NCI-H146 (cell line): ENCODE measurements at regions not wholly inside any gene's neighbourhood (a gene's known extent, or its start where the extent isn't known, plus 50 kb on each side); places are given as distances from the start of the nearest gene placed in this dataset.

ENCODE experiments used
- DNase-seq: peaks from one replicate; lab custom pipeline; 2025; lab: John Stamatoyannopoulos, UW

- DNase-seq = no peak
Observed at GRCh38 chr6:23417133-23417532, 708.9 kb upstream of the NRSN1 start.

GRCh38 chr6:23418095-23418494, 707.9 kb upstream of the NRSN1 start:
- DNase-seq = no peak

- no peak for DNase-seq
Observed at GRCh38 chr6:23419046-23419445, 707.0 kb upstream of the NRSN1 start.

- no peak for DNase-seq
Observed at GRCh38 chr6:23420659-23421350, 705.2 kb upstream of the NRSN1 start.

GRCh38 chr6:23424584-23424983, 701.4 kb upstream of the NRSN1 start:
- DNase-seq = no peak

DNA sequence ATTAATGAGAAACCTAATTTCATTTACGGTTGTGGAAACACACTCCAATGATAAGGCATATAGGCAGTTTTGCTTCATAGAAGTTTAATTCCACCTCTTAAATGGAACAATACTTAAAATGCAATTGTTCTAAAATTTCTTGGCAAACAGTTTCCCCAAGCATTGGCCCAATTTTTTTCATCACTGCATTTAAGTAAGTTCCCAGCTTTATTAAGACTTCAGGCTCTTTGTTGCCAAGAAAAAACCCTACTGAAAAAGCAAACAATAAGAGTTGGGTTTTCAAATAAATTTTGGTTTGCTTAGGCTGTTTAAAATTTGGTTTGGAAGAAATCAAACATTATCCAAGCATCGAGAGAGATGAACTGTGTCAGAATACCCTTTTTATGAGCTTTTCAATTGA, 690.9 kb upstream of the NRSN1 start:
- no peak for DNase-seq

GRCh38 chr6:23435798-23436197, 690.2 kb upstream of the NRSN1 start:
- DNase-seq = no peak

DNA sequence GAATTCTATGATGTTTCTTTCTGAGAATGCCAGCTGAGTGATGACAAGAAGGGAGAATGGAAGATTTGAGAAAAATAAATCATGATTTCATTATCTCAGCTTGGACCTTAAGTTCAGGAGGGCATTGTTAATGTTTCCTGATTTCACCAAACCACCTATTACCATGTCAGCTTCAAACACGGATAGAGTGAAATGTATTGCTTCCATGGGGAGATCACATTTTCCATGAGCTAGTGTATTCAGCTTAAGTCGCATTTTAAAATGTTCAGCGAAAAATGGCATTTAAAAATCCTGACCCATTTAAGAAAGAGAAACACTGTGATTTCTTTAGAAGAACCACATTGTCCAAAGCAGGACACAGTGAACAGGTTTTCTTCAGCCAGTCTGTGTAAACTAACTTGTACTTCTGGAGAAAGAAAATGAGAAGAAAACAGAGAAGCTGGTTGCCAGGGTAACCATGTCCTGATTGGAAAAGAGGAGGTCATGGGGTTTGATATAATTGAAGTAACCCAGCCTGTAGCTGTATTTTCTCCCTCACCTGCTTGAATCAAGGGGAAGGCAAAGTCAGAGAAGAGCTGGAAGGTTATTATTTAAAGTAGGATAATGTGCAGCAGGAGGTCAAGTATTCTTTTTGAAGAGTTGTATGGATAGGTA, 684.1 kb upstream of the NRSN1 start:
- no peak for DNase-seq

- no peak for DNase-seq
Observed at GRCh38 chr6:23445157-23445710, 680.8 kb upstream of the NRSN1 start.

- DNase-seq = peak; percentile 73
Observed at GRCh38 chr6:23446469-23446967, 679.5 kb upstream of the NRSN1 start.

GRCh38 chr6:23447731-23448130, 678.3 kb upstream of the NRSN1 start:
- no peak for DNase-seq

DNA sequence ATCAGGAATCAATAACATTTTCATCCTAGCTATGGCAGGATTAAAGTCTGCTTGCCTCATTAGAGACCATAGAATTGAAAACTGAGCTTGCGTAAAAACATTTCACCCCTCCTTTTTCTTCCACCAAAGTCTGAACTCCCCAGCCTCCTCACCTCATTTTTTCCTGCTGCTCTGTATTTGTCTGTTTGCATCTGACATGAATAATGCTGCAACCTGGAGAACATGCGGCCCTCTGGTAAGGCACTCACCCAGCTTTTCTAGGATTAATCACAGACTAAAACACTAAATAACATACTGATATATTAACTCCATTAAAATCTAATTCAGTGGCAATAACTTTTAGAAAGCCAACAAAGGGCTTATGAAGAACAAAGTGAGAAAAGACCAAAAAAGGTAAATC, 677.7 kb upstream of the NRSN1 start:
- no peak for DNase-seq

DNA sequence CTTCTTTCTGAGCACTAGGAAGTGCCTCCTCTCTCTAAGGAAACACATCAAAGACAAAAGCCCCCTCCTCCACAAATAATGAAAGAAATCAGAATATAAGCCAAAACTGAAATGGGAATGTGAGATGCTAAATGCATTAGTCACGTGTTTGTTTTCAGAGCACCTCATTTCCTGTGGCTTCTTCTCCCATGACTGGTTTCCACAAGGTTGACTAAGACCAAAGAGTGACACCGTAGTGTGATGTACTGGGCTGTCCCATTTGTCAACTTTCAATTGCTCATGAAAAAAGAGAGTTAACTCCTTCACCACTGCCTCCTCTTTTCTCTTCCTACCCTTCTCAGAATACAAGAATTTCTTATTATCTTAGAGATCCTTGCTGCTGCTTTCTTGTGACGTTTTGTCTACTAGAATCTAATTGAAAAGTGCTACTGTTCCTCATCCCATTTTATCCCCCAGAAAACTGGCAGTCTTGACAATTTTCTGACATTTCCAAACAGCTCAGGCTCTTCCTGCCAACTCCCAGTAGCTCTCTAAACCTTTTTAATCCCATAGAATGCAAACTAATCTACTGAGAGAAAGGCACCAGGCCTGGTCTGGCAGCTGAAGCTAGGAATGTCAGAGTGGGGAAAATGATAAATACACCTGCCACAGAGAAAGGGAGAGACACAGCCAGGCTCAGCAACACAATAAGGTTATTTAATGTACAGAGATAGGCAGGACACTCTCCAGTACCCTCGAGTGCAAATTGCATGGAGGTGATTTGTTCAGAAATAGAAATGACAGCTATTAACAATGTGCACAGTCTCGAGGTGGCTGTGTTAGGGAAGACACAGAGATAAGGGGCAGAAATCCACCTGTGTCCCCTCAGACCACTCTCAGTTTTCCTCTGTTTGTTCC, 671.7 kb upstream of the NRSN1 start:
- DNase-seq = peak; percentile 7

GRCh38 chr6:23455754-23456153, 670.3 kb upstream of the NRSN1 start:
- DNase-seq = no peak

- DNase-seq = no peak
Observed at GRCh38 chr6:23456396-23456795, 669.6 kb upstream of the NRSN1 start.

GRCh38 chr6:23457321-23457720, 668.7 kb upstream of the NRSN1 start:
- no peak for DNase-seq

GRCh38 chr6:23465912-23466311, 660.1 kb upstream of the NRSN1 start:
- no peak for DNase-seq

GRCh38 chr6:23477586-23477985, 648.4 kb upstream of the NRSN1 start:
- DNase-seq = no peak

- DNase-seq = no peak
Observed at GRCh38 chr6:23478312-23478711, 647.7 kb upstream of the NRSN1 start.

- DNase-seq = no peak
Observed at GRCh38 chr6:23483896-23484295, 642.1 kb upstream of the NRSN1 start.

GRCh38 chr6:23494367-23494766, 631.6 kb upstream of the NRSN1 start:
- no peak for DNase-seq

- no peak for DNase-seq
Observed at GRCh38 chr6:23498013-23498412, 628.0 kb upstream of the NRSN1 start.
